Ishikawa (cell line): ENCODE measurements at regions not wholly inside any gene's neighbourhood (a gene's known extent, or its start where the extent isn't known, plus 50 kb on each side); places are given as distances from the start of the nearest gene placed in this dataset.

ENCODE experiments used
- CEBPB ChIP-seq: IDR thresholded peaks from 2 replicates; pipeline ENCODE4 v1.6.1; 2012
- CREB1 ChIP-seq: IDR thresholded peaks from 2 replicates; pipeline ENCODE4 v1.6.1; 2012; ENCODE audit warnings: low read depth
- EGR1 ChIP-seq: IDR thresholded peaks from 2 replicates; pipeline ENCODE4 v1.6.1; 2012
- EP300 ChIP-seq: IDR thresholded peaks from 2 replicates; pipeline ENCODE4 v1.6.1; 2012; ENCODE audit warnings: borderline replicate concordance
- FOXM1 ChIP-seq: IDR thresholded peaks from 2 replicates; pipeline ENCODE4 v1.6.1; 2012; ENCODE audit warnings: low read depth, borderline replicate concordance
- RAD21 ChIP-seq: IDR thresholded peaks from 2 replicates; pipeline ENCODE4 v1.6.1; 2012; ENCODE audit warnings: low read depth
- TAF1 ChIP-seq: IDR thresholded peaks from 2 replicates; pipeline ENCODE4 v1.6.1; 2012; ENCODE audit warnings: low read depth, mild to moderate bottlenecking
- TEAD4 ChIP-seq: IDR thresholded peaks from 2 replicates; pipeline ENCODE4 v1.6.1; 2012
- YY1 ChIP-seq: IDR thresholded peaks from 2 replicates; pipeline ENCODE4 v1.6.1; 2012; ENCODE audit warnings: low read depth
- ZBTB7A ChIP-seq: IDR thresholded peaks from 2 replicates; pipeline ENCODE4 v1.6.1; 2012; ENCODE audit warnings: low read depth
- TF ChIP-seq, protein P1 (sequence below): IDR thresholded peaks from 2 replicates; pipeline ENCODE4 v1.6.1; 2012
- TF ChIP-seq, protein P2 (sequence below): IDR thresholded peaks from 2 replicates; pipeline ENCODE4 v1.6.1; 2012

GRCh38 chr1:199877526-199878384 lies 149.8 kb upstream of the NR5A2 start:
- TF ChIP-seq EP300 (no peak), FOXM1 (no peak), YY1 (no peak), TAF1 (no peak), TEAD4 (no peak), ZBTB7A (no peak), EGR1 (no peak), CEBPB (no peak), RAD21 (no peak), CREB1 (no peak)
- TF ChIP-seq, protein P1, sequence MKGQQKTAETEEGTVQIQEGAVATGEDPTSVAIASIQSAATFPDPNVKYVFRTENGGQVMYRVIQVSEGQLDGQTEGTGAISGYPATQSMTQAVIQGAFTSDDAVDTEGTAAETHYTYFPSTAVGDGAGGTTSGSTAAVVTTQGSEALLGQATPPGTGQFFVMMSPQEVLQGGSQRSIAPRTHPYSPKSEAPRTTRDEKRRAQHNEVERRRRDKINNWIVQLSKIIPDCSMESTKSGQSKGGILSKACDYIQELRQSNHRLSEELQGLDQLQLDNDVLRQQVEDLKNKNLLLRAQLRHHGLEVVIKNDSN: no peak
- TF ChIP-seq, protein P2, sequence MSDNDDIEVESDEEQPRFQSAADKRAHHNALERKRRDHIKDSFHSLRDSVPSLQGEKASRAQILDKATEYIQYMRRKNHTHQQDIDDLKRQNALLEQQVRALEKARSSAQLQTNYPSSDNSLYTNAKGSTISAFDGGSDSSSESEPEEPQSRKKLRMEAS: no peak
